Epithelial cell of proximal tubule (primary cell): ENCODE measurements at regions not wholly inside any gene's neighbourhood (a gene's known extent, or its start where the extent isn't known, plus 50 kb on each side); places are given as distances from the start of the nearest gene placed in this dataset.
"Not testable (repeated sequence)": the region's sequence is repeated elsewhere in the genome, so short reads cannot be mapped to it uniquely, and the experiment has no call there.

Experiments used
- DNase-seq: peaks from one replicate; pipeline ENCODE4 v3.0.0-alpha.2; 2011; ENCODE audit warnings: low read depth
- H3K4me3 ChIP-seq: 2 replicates; pipeline ENCODE4 v1.5.1; 2011; ENCODE audit warnings: low read depth, mild to moderate bottlenecking, low read length
- TF ChIP-seq, protein P1 (sequence below): conservative IDR thresholded peaks from 2 replicates; pipeline ENCODE4 v1.5.1; 2012; ENCODE audit warnings: low read depth, mild to moderate bottlenecking, low read length

DNA sequence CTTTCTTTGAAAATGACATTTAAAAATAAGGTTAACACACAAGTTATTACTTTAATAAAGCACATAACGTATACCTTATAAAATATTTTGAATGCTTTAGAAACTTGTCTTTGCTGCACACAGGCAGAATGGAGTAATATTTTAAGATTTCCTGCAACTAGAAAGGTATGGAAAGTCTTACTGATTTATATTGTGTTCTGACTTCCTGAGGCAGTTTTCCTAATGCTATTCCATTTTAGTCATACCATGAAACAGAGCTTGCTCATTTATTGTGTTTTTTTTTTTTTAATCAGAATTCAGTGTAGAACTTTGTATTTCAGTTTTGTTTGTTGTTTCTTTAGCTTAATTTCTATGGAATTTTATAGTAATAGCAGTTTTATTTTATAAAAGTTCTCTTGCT, 60.9 kb upstream of the S1PR1 start:
- TF ChIP-seq, protein P1, sequence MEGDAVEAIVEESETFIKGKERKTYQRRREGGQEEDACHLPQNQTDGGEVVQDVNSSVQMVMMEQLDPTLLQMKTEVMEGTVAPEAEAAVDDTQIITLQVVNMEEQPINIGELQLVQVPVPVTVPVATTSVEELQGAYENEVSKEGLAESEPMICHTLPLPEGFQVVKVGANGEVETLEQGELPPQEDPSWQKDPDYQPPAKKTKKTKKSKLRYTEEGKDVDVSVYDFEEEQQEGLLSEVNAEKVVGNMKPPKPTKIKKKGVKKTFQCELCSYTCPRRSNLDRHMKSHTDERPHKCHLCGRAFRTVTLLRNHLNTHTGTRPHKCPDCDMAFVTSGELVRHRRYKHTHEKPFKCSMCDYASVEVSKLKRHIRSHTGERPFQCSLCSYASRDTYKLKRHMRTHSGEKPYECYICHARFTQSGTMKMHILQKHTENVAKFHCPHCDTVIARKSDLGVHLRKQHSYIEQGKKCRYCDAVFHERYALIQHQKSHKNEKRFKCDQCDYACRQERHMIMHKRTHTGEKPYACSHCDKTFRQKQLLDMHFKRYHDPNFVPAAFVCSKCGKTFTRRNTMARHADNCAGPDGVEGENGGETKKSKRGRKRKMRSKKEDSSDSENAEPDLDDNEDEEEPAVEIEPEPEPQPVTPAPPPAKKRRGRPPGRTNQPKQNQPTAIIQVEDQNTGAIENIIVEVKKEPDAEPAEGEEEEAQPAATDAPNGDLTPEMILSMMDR = no peak
- no peak overlapping the region for H3K4me3 ChIP-seq
- DNase-seq = no peak

GRCh38 chr1:101175466-101175865, 61.4 kb upstream of the S1PR1 start:
- TF ChIP-seq, protein P1 = no peak
- DNase-seq = no peak
- H3K4me3 ChIP-seq = no peak overlapping the region

DNA sequence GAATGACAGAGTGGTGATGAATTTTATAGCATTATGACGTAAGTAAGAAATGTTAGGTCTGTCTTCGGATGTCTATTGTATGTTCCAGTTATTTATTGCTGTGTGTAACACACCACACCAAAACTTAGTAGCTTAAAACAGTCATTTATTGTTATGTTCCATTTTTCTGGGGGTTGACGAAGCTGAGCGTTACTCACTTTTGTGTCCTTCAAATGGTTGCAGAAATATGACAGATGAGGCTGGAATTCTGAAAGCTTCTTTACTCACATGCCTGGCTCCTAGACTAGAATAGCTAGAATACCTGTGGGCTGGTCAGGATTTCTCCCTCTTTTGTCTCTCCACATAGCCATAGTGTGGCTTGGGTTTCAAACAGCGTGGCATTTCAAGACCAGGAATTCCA, 62.1 kb upstream of the S1PR1 start:
- H3K4me3 ChIP-seq = no peak overlapping the region
- no peak for DNase-seq
- TF ChIP-seq, protein P1 = no peak

DNA sequence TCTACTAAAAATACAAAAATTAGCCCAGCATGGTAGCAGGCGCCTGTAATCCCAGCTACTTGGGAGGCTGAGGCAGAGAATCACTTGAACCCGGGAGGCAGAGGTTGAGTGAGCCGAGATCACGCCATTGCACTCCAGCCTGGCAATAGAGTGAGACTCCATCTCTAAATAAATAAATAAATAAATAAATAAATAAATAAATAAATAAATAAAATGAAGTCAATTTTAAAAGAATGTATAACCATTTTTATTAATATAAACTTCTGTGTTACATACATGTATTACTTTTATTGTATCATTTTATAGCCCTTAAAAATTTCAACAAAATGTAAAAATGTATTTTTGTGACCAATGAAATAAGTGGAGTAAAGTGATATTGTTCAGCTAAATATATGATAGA, 62.5 kb upstream of the S1PR1 start:
- DNase-seq, H3K4me3 ChIP-seq: not testable (repeated sequence)

- H3K4me3 ChIP-seq = no peak overlapping the region
- TF ChIP-seq, protein P1 = no peak
- no peak for DNase-seq
Observed at GRCh38 chr1:101170506-101171050, 66.2 kb upstream of the S1PR1 start.

- H3K4me3 ChIP-seq = no peak overlapping the region
- TF ChIP-seq, protein P1 = no peak
- DNase-seq = no peak
Observed at GRCh38 chr1:101167891-101168290, 68.9 kb upstream of the S1PR1 start.

DNA sequence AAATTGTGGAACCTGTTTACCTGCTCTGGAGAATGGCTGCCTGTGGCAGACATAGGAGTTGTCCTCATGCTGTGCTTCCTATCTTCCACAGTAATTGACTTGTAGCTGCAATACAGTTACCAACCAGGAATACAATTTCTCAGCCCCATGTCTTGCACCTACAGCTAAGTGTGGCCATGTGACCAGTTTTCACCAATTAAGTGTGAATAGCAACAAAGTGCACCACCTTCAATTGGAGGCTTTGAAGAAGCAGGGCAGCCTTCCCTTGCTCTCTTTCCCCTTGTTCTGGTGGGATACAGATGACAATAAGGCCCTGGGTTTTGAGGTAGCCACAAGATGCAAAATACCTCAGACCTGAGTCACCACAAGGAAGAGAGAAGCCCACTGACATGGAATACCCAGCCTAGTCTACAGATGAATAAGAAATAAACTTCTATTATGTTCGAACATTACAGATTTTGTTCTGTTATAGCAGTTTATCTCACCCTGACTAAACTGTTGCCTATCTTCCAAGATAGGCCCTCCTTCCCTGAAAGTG, 70.2 kb upstream of the S1PR1 start:
- TF ChIP-seq, protein P1 = no peak
- no peak for DNase-seq
- H3K4me3 ChIP-seq = no peak overlapping the region
